ENCODE measurements at regions not wholly inside any gene's neighbourhood (a gene's known extent, or its start where the extent isn't known, plus 50 kb on each side); places are given as distances from the start of the nearest gene placed in this dataset.

DNA sequence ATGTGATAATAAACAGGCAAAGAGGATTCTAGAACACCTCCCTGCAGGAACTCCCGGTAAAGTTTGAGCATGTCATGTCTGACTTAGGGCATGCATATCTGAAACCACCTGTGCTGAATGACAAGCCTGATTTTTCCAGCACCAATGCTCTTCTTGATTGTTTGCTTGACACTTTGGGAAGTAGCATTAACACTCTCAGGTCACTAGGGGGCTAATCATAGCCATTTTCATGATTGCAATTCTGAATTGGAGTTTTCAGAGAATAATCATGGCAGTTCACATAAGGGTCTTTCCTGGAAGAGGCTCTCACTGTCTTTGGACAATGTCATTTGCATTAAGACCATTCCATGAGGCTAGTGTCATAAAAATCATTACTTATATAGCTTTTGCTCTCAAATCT, 234.4 kb upstream of the MTNR1B start:
- no peak for DNase-seq (ENCODE audit: low spot score)
- TF ChIP-seq, protein P1, sequence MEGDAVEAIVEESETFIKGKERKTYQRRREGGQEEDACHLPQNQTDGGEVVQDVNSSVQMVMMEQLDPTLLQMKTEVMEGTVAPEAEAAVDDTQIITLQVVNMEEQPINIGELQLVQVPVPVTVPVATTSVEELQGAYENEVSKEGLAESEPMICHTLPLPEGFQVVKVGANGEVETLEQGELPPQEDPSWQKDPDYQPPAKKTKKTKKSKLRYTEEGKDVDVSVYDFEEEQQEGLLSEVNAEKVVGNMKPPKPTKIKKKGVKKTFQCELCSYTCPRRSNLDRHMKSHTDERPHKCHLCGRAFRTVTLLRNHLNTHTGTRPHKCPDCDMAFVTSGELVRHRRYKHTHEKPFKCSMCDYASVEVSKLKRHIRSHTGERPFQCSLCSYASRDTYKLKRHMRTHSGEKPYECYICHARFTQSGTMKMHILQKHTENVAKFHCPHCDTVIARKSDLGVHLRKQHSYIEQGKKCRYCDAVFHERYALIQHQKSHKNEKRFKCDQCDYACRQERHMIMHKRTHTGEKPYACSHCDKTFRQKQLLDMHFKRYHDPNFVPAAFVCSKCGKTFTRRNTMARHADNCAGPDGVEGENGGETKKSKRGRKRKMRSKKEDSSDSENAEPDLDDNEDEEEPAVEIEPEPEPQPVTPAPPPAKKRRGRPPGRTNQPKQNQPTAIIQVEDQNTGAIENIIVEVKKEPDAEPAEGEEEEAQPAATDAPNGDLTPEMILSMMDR (IDR thresholded peaks at IDR 0.05; ENCODE audit: extremely low read depth, missing control alignments), result no peak

DNA sequence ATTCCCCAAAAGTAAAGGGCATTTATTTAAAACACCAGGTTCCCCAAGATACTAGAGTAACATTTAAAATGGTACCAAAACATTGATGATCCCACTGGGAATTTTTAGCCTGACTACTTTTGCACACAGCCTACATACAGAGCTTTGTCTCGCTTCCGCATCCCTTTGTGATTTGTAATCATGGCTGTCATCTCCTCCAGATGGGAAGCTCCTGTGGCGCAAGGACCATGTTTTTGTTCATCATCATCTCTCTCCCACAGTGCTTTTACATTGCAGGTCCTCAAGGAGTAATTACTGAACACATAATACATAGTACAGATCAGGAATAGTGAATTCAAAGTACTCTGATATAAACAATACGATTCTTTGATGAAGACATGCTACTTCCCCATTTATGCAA, 231.2 kb upstream of the MTNR1B start:
- TF ChIP-seq, protein P1 (IDR thresholded peaks at IDR 0.05; ENCODE audit: extremely low read depth, missing control alignments), result no peak

DNA sequence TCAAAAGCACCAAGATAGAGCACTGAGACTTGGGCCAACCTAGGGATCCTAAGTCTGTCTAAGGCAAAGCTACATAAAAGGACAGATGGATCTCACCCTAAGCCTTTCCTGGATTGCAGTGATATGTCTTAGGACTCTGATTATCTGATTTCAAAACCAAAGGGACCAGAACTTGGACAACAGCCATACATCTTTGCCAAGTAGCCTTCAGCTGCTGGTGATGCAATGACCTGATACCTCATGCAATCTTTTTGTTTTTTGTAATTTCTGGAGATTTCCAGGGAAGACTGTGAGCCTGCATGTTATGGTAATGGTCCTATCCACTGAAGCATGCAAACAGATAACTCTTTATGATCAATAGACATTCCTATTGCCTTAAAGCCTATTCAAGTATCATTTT, 230.4 kb upstream of the MTNR1B start:
- TF ChIP-seq, protein P1 (IDR thresholded peaks at IDR 0.05; ENCODE audit: extremely low read depth, missing control alignments), result no peak
- no peak for DNase-seq (ENCODE audit: low spot score)

More for the DNA sequence above, 231.2 kb upstream of the MTNR1B start:
- DNase-seq (ENCODE audit: low spot score), result no peak

DNA sequence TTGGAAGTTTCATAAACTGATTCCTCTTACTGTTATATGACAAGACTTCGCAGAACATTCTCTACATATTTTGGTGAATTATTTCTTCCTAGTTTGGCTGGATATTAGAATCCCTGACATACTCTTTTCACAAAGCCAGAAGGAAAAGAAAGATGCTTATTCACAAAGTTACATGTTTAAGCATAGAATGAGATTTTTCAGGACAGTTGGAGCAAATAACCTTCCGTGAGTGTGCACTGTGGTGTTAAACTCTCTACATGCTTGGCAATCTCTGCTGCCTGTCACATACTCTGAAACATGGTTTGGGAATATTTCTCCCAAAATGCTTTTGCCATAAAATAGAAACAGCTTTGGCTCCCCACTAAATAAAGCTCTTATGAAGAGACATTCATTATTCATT, 230.0 kb upstream of the MTNR1B start:
- TF ChIP-seq, protein P1 (IDR thresholded peaks at IDR 0.05; ENCODE audit: extremely low read depth, missing control alignments), result no peak
- no peak for DNase-seq (ENCODE audit: low spot score)

DNA sequence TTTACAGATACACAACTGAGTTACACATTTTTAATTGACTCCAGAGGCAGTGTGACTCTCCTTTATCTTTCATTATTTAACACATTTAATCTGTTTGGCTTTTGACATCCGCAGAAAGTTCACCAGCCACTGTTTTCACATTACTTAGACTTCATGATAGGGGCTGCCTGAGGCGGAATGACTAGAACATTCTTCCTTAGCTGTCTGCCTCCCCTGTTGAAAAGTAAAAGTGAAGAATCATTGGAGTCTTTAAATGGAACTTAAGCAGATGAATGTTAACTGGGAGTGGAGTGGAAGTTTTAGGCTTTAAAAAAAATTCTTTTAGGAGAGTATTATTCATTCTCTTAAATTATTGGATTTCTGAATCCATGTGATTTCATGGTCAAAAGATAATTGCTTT, 229.2 kb upstream of the MTNR1B start:
- no peak for DNase-seq (ENCODE audit: low spot score)
- TF ChIP-seq, protein P1 (IDR thresholded peaks at IDR 0.05; ENCODE audit: extremely low read depth, missing control alignments), result no peak

DNA sequence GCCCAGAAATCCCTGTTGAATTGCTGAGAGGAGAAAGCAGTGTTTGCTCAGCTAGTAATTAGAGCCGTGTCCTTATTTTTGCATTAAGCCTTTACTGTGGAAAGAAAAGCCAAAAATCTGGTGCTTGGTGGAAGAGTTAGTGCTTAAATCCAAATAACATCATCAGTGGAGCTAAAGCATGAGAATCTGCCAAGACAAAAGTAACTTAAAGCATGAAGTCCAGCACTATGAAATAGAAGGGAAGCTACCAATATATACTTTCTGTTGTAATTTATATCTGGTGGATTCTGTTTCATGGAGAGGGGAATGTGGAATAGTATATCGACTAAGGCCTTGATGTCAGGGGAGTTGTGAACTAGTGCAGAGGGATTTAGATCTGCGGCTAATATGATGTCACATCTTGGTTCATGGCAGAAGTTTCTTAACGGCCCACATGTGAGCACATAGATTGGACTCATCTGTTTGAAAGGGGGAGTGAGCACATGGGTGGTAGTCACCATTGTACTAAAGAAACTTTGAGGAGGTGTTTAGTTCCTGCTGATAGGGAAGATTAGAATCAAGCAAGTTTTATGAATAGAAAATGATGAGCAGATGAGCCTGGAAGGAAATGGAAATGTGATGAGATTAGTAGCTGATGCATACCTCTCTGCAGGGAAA, 224.4 kb upstream of the MTNR1B start:
- DNase-seq (ENCODE audit: low spot score), result no peak
- TF ChIP-seq, protein P1 (IDR thresholded peaks at IDR 0.05; ENCODE audit: extremely low read depth, missing control alignments), result no peak

DNA sequence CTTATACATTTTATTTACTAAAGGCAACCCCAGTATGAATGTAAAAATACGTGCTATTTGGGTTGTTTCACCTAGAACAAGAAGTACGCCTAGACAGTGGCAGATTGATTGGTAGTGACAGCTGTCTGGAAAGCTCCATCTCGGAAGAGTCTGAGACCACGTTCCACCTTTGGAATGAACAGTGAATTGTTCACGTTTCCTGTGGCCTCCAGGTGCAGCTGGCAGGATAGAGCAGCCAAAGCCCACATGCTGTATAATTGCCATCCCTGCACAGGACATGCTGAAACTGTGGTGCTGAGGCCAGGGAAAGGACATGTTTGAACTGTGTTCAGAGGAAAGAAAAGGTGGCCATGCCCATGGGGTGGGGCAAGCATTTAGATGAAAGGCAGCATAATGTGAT, 218.7 kb upstream of the MTNR1B start:
- TF ChIP-seq, protein P1 (IDR thresholded peaks at IDR 0.05; ENCODE audit: extremely low read depth, missing control alignments), result no peak
- no peak for DNase-seq (ENCODE audit: low spot score)
